H1 (cell line): ENCODE measurements at regions not wholly inside any gene's neighbourhood (a gene's known extent, or its start where the extent isn't known, plus 50 kb on each side); places are given as distances from the start of the nearest gene placed in this dataset.

ENCODE experiments used
- CTCF ChIA-PET: fragments of 300-600 bp; sonication (Branson Sonifier 250); formaldehyde crosslinking; loops from one replicate; lab custom pipeline; 2021; ENCODE audit not compliant: partially characterized antibody; lab: Charles Lee
- POLR2A ChIA-PET: fragments of 300-600 bp; sonication (Branson Sonifier 250); formaldehyde crosslinking; loops from one replicate; lab custom pipeline; 2021; ENCODE audit warnings: inconsistent platforms; ENCODE audit not compliant: partially characterized antibody; lab: Charles Lee
- DNase-seq, 2 experiments: peaks; one replicate each; pipeline versions ENCODE4 v3.0.0 to v3.0.0-alpha.2; 2010 to 2022; ENCODE audit warnings: low spot score in 2 of 2, low read depth in 1 of 2, mixed read lengths in 1 of 2
- FAIRE-seq: peaks from 2 replicates; lab custom pipeline; 2011; peaks lifted over from hg19 to GRCh38; lab: Jason Lieb, UNC
- H2AFZ ChIP-seq: 2 replicates; pipeline ENCODE4 v1.8.1; 2012; ENCODE audit warnings: low read length, inconsistent platforms
- H2AK5ac ChIP-seq: 2 replicates; pipeline ENCODE4 v1.6.1; 2013; ENCODE audit warnings: low read depth, low read length
- H2BK120ac ChIP-seq: replicated peaks from 2 replicates; pipeline ENCODE3; 2013; ENCODE audit warnings: low read depth, low read length, inconsistent platforms
- H2BK12ac ChIP-seq: 2 replicates; pipeline ENCODE4 v1.6.1; 2013; ENCODE audit warnings: low read depth, low read length
- H2BK15ac ChIP-seq: 2 replicates; pipeline ENCODE4 v1.6.1; 2013; ENCODE audit warnings: low read length
- H2BK20ac ChIP-seq: 2 replicates; pipeline ENCODE4 v1.6.1; 2013; ENCODE audit warnings: low read length
- H2BK5ac ChIP-seq: 2 replicates; pipeline ENCODE4 v1.6.1; 2013; ENCODE audit warnings: low read depth, low read length
- H3K14ac ChIP-seq: 2 replicates; pipeline ENCODE4 v1.6.1; 2013; ENCODE audit warnings: inconsistent platforms; ENCODE audit not compliant: insufficient read length
- H3K18ac ChIP-seq: 2 replicates; pipeline ENCODE4 v1.6.1; 2013; ENCODE audit warnings: low read length; ENCODE audit errors: extremely low read depth
- H3K23ac ChIP-seq: 2 replicates; pipeline ENCODE4 v1.6.1; 2013; ENCODE audit warnings: inconsistent platforms; ENCODE audit not compliant: insufficient read length
- H3K23me2 ChIP-seq: 2 replicates; pipeline ENCODE4 v1.6.1; 2013; ENCODE audit warnings: low read depth, low read length
- H3K27ac ChIP-seq: 2 replicates; pipeline ENCODE4 v1.6.1; 2011; ENCODE audit warnings: low read depth, low read length, inconsistent platforms
- H3K27me3 ChIP-seq, 4 experiments: replicated peaks in 1 of 4; 1 replicate in 1 of 4; 2 replicates in 3 of 4; pipeline versions ENCODE4 v1.6.1 to v1.8.1; 2011 to 2013; ENCODE audit warnings: low read length in 3 of 4, mild to moderate bottlenecking in 3 of 4, inconsistent platforms in 2 of 4, mixed read lengths in 2 of 4, moderate library complexity in 1 of 4; ENCODE audit not compliant: control insufficient read depth in 3 of 4, insufficient read depth in 3 of 4; ENCODE audit errors: extremely low read depth in 1 of 4
- H3K36me3 ChIP-seq, 4 experiments: 2 replicates each; pipeline versions ENCODE4 v1.6.1 to v1.8.1; 2011 to 2013; ENCODE audit warnings: mild to moderate bottlenecking in 4 of 4, low read length in 3 of 4, moderate library complexity in 2 of 4, control low read depth in 1 of 4, inconsistent platforms in 1 of 4; ENCODE audit not compliant: insufficient read depth in 4 of 4, control insufficient read depth in 2 of 4
- H3K4ac ChIP-seq: replicated peaks from 2 replicates; pipeline ENCODE3; 2013; ENCODE audit warnings: low read length, low read depth, mixed read lengths, inconsistent platforms; ENCODE audit not compliant: insufficient read length
- H3K4me1 ChIP-seq, 4 experiments: replicated peaks in 1 of 4; 1 replicate in 1 of 4; 2 replicates in 3 of 4; pipeline versions ENCODE4 v1.6.1 to v1.8.1; 2011 to 2013; ENCODE audit warnings: low read length in 3 of 4, inconsistent platforms in 2 of 4, mixed read lengths in 1 of 4; ENCODE audit not compliant: insufficient read depth in 4 of 4, control insufficient read depth in 3 of 4
- H3K4me2 ChIP-seq, 2 experiments: 2 replicates each; pipeline versions ENCODE4 v1.6.1 to v1.8.1; 2011 to 2013; ENCODE audit warnings: low read depth in 2 of 2, low read length in 2 of 2, control low read depth in 1 of 2, inconsistent platforms in 1 of 2, mild to moderate bottlenecking in 1 of 2; ENCODE audit not compliant: insufficient read depth in 1 of 2
- H3K4me3 ChIP-seq, 4 experiments: fragments of 200-600, 300-600 bp in 1 of 4; sonication (generic), shearing (Covaris generic), sonication (Bioruptor Twin) in 1 of 4; 2 replicates each; pipeline versions ENCODE4 v1.5.1 to v1.8.1; 2011 to 2016; ENCODE audit warnings: low read length in 4 of 4, low read depth in 3 of 4, control low read depth in 2 of 4, inconsistent platforms in 2 of 4, mild to moderate bottlenecking in 2 of 4, mixed read lengths in 1 of 4, moderate library complexity in 1 of 4; ENCODE audit not compliant: insufficient read depth in 2 of 4; ENCODE audit errors: extremely low read depth in 1 of 4
- H3K56ac ChIP-seq: replicated peaks from 2 replicates; pipeline ENCODE3; 2013; ENCODE audit warnings: low read depth, mild to moderate bottlenecking, mixed read lengths, low read length, inconsistent platforms; ENCODE audit not compliant: insufficient read length
- H3K79me1 ChIP-seq: 2 replicates; pipeline ENCODE4 v1.6.1; 2013; ENCODE audit warnings: low read depth, low read length, control low read depth
- H3K79me2 ChIP-seq, 2 experiments: 2 replicates each; pipeline versions ENCODE4 v1.6.1 to v1.8.1; 2012 to 2013; ENCODE audit warnings: low read length in 2 of 2, mild to moderate bottlenecking in 2 of 2, inconsistent platforms in 1 of 2; ENCODE audit not compliant: insufficient read depth in 2 of 2, control insufficient read depth in 1 of 2
- H3K9ac ChIP-seq, 4 experiments: replicated peaks in 1 of 4; 1 replicate in 1 of 4; 2 replicates in 3 of 4; pipeline versions ENCODE4 v1.6.1 to v1.8.1; 2011 to 2013; ENCODE audit warnings: low read depth in 3 of 4, low read length in 3 of 4, control low read depth in 2 of 4, mild to moderate bottlenecking in 2 of 4, moderate library complexity in 2 of 4, inconsistent platforms in 1 of 4; ENCODE audit errors: extremely low read depth in 1 of 4
- H3K9me3 ChIP-seq, 2 experiments: 2 replicates each; pipeline versions ENCODE4 v1.6.1 to v1.8.1; 2012 to 2013; ENCODE audit warnings: mild to moderate bottlenecking in 2 of 2, moderate library complexity in 2 of 2, control low read depth in 1 of 2, inconsistent platforms in 1 of 2, low read depth in 1 of 2, low read length in 1 of 2, mixed read lengths in 1 of 2; ENCODE audit not compliant: insufficient read depth in 2 of 2
- H4K20me1 ChIP-seq, 2 experiments: replicated peaks in 1 of 2; 2 replicates each; pipeline versions ENCODE3 to v1.8.1; 2011 to 2013; ENCODE audit warnings: inconsistent platforms in 2 of 2, low read length in 2 of 2, mild to moderate bottlenecking in 1 of 2; ENCODE audit not compliant: insufficient read depth in 2 of 2, control insufficient read depth in 1 of 2
- H4K5ac ChIP-seq: 2 replicates; pipeline ENCODE4 v1.6.1; 2013; ENCODE audit warnings: low read length, low read depth, mixed read lengths, inconsistent platforms; ENCODE audit not compliant: insufficient read length
- H4K8ac ChIP-seq: 2 replicates; pipeline ENCODE4 v1.8.0; 2013; ENCODE audit warnings: mild to moderate bottlenecking, moderate library complexity, low read length, inconsistent platforms; ENCODE audit not compliant: insufficient read depth; ENCODE audit errors: extremely low read depth
- H4K91ac ChIP-seq: replicated peaks from 2 replicates; pipeline ENCODE3; 2013; ENCODE audit warnings: low read length, mixed read lengths, inconsistent platforms; ENCODE audit not compliant: insufficient read length
- CTBP2 ChIP-seq: IDR thresholded peaks from 2 replicates; pipeline ENCODE4 v1.7.0; 2011; ENCODE audit warnings: borderline replicate concordance, mild to moderate bottlenecking, moderate library complexity, mixed read lengths, low read length; ENCODE audit not compliant: insufficient read depth, insufficient read length
- CTCF ChIP-seq, 3 experiments: IDR thresholded peaks; 1 replicate in 2 of 3; 2 replicates in 1 of 3; pipeline versions ENCODE4 v1.5.1 to v1.6.1; 2011; ENCODE audit warnings: low read length in 3 of 3, mild to moderate bottlenecking in 3 of 3, inconsistent platforms in 2 of 3, low read depth in 1 of 3, moderate library complexity in 1 of 3; ENCODE audit not compliant: insufficient read depth in 1 of 3; ENCODE audit errors: control extremely low read depth in 1 of 3
- JUND ChIP-seq: IDR thresholded peaks from 2 replicates; pipeline ENCODE4 v1.6.1; 2011; ENCODE audit warnings: mild to moderate bottlenecking, improper control_type of control experiment, low read length
- SP2 ChIP-seq: IDR thresholded peaks from 2 replicates; pipeline ENCODE4 v1.6.1; 2012; ENCODE audit warnings: mild to moderate bottlenecking, low read length, inconsistent platforms
- USF2 ChIP-seq: IDR thresholded peaks from 2 replicates; pipeline ENCODE4 v1.6.1; 2011; ENCODE audit warnings: low read length, improper control_type of control experiment
- WGBS, 2 experiments: shearing (Covaris generic) in 1 of 2; methylation state at CpG; one replicate each; pipeline versions ENCODE4 v1.1.6 to v1.1.7; 2013 to 2015; ENCODE audit warnings: low lambda C conversion rate in 2 of 2, mixed read lengths in 2 of 2, inconsistent platforms in 1 of 2, low coverage in 1 of 2, missing lambda C conversion rate in 1 of 2; ENCODE audit not compliant: insufficient replicate concordance in 2 of 2, insufficient coverage in 1 of 2, insufficient read length in 1 of 2; ENCODE audit errors: extremely low coverage in 1 of 2, missing lambda C conversion rate in 1 of 2; 5-methylcytosine and 5-hydroxymethylcytosine counted together

- H2BK12ac ChIP-seq = no peak overlapping the region
- no peaks in the 10 kb centered on the region for H3K23me2 ChIP-seq
- H3K27ac ChIP-seq = no peak overlapping the region
- TF ChIP-seq SP2 = no peak
- no peak for TF ChIP-seq JUND
- no peak for TF ChIP-seq USF2
- no peak for TF ChIP-seq CTCF (IDR thresholded peaks at IDR 0.05; ENCODE audit: control extremely low read depth in 1 of 3, insufficient read depth in 1 of 3, low read depth in 1 of 3, low read length in 3 of 3)
- TF ChIP-seq CTBP2 = no peak
- H3K56ac ChIP-seq = no peak overlapping the region
- no peaks in the 10 kb centered on the region for H4K20me1 ChIP-seq
- no peak for FAIRE-seq
- no peak overlapping the region for H3K4me2 ChIP-seq
- H3K4me1 ChIP-seq = no peaks in the 10 kb centered on the region
- no peaks in the 10 kb centered on the region; a peak in 2 of 7 replicates for H3K27me3 ChIP-seq
- no peak overlapping the region for H2BK5ac ChIP-seq
- POLR2A ChIA-PET = no interaction called here
- H2BK20ac ChIP-seq = no peak overlapping the region
- H3K14ac ChIP-seq = no peak overlapping the region
- H3K79me1 ChIP-seq = no peaks in the 10 kb centered on the region
- H2AK5ac ChIP-seq = no peak overlapping the region
- no peak overlapping the region for H2BK120ac ChIP-seq
- no peak overlapping the region for H2AFZ ChIP-seq
- CTCF ChIA-PET = interaction anchor here (1.2 to 2.1 kb wide), 2 partner anchors 34 to 58 kb away, joined by 3 to 7 read pairs; no protein-coding TSS in a partner anchor
- H3K18ac ChIP-seq = no peak overlapping the region
- no peaks in the 10 kb centered on the region for H3K36me3 ChIP-seq
- no peak overlapping the region for H3K4me3 ChIP-seq
- no peak overlapping the region for H4K91ac ChIP-seq
- H3K4ac ChIP-seq = no peak overlapping the region
- H4K8ac ChIP-seq = no peak overlapping the region
- no peaks in the 10 kb centered on the region; a peak in 1 of 4 replicates for H3K79me2 ChIP-seq
- no peak overlapping the region for H3K9ac ChIP-seq
- no peak overlapping the region for H3K23ac ChIP-seq
- no peak overlapping the region for H4K5ac ChIP-seq
- DNase-seq = no peak
- H2BK15ac ChIP-seq = no peak overlapping the region
- WGBS, 2 experiments = no CpG with 5 or more reads among the region's 1 CpG
- peaks cover 2 to 3% of the 10 kb centered on the region in 2 experiments; a peak in 1 of 4 replicates for H3K9me3 ChIP-seq
Observed at GRCh38 chr6:5898102-5898501, 108.6 kb downstream of the NRN1 start.
